ENCODE measurements at regions not wholly inside any gene's neighbourhood (a gene's known extent, or its start where the extent isn't known, plus 50 kb on each side); places are given as distances from the start of the nearest gene placed in this dataset.

- TF ChIP-seq CBX2 (IDR thresholded peaks at IDR 0.05; ENCODE audit: borderline replicate concordance, low read depth): no peak
- no peak for TF ChIP-seq ELK1 (IDR thresholded peaks at IDR 0.05; ENCODE audit: low read depth, low read length)
- TF ChIP-seq, protein P1, sequence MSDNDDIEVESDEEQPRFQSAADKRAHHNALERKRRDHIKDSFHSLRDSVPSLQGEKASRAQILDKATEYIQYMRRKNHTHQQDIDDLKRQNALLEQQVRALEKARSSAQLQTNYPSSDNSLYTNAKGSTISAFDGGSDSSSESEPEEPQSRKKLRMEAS (IDR thresholded peaks at IDR 0.05): no peak
These were observed 385.9 kb downstream of the MAN2A1 start for GRCh38 chr5:110075656-110076055.
